ENCODE measurements at regions not wholly inside any gene's neighbourhood (a gene's known extent, or its start where the extent isn't known, plus 50 kb on each side); places are given as distances from the start of the nearest gene placed in this dataset.

GRCh38 chr4:89664521-89664920, 172.4 kb downstream of the SNCA start:
- TF ChIP-seq CTCF (IDR thresholded peaks at IDR 0.05) (no peak), POLR2A (IDR thresholded peaks at IDR 0.05) (no peak)

Data from heart left ventricle (tissue), 13 donors.